ENCODE measurements at regions not wholly inside any gene's neighbourhood (a gene's known extent, or its start where the extent isn't known, plus 50 kb on each side); places are given as distances from the start of the nearest gene placed in this dataset.

DNA sequence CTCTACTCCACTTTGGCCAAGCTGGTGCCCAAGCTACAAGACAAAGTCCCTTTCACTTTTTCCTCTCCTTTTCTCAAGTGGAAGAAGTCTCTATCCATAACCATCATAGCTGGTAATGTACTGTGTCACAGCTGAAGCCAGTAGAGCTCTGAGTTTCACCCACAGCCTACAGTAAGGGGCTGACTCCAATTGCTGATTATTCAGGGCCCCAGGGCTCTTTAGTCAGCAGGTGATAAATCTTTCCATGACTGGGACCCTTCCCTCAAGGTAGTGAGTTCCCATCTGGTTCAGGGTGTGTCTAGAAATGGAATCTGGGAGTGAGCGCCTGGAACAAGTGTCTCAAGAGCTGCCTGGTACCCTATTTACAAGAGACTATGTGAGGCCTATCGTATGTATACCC, 436.0 kb upstream of the CA10 start:
- no peak for DNase-seq (ENCODE audit: low read depth)

GRCh38 chr17:52546990-52547389, 388.5 kb upstream of the CA10 start:
- DNase-seq (ENCODE audit: low read depth) = no peak

DNA sequence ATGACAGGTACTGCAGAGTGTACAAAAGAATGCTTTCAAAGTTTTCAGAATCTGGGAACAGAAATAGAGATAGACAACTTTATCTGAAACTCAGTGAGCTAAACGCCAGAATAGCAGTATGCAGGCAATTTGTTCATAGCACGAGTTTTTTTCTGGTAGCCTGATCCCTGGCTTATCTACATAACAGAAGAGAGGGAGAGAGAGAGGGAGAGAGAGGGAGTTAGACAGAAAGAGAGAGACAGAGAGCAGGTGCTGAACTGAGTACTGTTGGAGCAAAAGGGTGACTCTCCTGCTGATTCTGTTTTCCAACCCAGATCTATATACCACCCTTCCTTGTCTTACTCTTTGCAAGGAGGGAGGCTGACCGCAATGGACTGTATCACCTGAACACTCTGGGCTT, 388.0 kb upstream of the CA10 start:
- DNase-seq (ENCODE audit: low read depth) = no peak

GRCh38 chr17:52537421-52537820, 378.9 kb upstream of the CA10 start:
- DNase-seq (ENCODE audit: low read depth) = no peak

DNA sequence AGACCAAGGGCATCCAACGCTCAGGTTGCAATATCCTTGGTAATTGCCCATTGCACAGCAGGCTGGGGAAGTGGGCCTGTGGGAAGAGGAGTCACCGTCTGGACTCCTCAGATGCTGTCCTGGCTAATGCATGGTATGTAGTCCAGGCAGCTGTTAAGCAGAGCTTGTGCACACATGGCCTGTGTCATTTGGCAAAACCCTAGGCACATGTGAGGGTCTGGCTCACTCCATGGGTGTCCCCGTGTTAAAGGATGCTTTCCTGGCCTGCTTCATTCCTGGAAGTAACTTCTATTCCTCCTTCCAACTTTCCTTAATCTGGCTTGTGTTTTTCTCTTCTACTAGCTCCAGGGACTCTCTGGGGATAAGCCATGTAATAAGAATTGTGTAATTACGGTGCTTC, 378.0 kb upstream of the CA10 start:
- no peak for DNase-seq (ENCODE audit: low read depth)

GRCh38 chr17:52532373-52532772, 373.9 kb upstream of the CA10 start:
- no peak for DNase-seq (ENCODE audit: low read depth)

GRCh38 chr17:52524096-52524637, 365.7 kb upstream of the CA10 start:
- no peak for DNase-seq (ENCODE audit: low read depth)

- DNase-seq (ENCODE audit: low read depth) = no peak
These were observed 358.7 kb upstream of the CA10 start for GRCh38 chr17:52517176-52517575.

DNA sequence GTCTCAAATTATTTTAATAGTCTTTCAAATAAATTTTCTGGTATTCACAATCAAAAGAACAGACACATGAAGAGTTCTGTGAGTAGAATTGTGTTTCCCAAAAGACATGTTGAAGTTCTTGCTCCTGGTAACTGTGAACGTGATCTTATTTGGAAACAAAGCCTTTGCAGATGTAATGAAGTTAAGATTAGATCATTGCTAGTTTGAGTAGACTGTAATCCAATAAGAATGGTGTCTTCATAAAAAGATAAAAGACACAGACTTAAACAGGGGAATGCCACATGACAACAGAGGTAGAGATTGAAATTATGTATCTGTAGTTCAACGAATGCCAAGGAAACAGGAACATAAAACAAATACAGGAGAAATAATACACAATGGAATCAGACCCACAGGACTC, 357.4 kb upstream of the CA10 start:
- no peak for DNase-seq (ENCODE audit: low read depth)

- DNase-seq (ENCODE audit: low read depth) = no peak
These were observed 347.1 kb upstream of the CA10 start for GRCh38 chr17:52505601-52506000.

DNA sequence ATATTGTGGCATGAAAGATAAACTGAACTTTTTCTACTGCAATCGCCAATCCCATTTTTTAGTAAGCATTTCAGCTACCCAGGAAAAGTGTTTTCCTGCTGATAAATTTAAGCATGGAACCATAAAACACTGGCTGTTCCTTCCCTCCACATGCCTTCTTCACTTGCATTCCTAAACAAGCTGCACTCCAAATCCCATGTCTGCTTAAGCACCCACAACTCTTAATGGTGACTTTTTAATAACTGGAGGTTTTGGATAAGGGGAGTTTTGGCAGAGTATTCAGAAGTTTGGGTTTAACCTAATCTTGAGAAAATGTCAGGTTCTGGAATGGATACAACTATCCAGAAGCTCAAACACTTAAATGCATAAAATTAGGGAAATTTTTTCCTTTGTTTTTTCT, 345.6 kb upstream of the CA10 start:
- no peak for DNase-seq (ENCODE audit: low read depth)

DNA sequence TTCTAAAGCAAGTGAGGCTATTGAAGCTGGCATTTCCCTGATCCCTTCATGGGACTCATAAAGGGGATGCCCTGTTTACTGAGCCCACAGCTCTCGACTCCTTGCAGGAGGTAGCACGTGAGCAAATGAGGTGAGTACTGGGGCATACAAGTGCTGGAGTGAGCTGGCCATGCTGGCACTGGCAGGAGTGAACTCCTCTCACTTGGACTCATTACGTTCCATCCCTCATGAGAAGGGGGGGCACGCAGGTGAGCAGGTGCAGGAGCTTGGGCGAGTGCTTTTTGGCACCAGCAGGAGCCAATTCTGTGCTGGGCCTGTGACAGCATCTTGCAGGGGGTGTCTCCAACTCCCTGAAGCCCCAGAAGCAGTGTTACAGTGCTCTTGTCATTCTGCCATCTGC, 337.1 kb upstream of the CA10 start:
- no peak for DNase-seq (ENCODE audit: low read depth)

DNA sequence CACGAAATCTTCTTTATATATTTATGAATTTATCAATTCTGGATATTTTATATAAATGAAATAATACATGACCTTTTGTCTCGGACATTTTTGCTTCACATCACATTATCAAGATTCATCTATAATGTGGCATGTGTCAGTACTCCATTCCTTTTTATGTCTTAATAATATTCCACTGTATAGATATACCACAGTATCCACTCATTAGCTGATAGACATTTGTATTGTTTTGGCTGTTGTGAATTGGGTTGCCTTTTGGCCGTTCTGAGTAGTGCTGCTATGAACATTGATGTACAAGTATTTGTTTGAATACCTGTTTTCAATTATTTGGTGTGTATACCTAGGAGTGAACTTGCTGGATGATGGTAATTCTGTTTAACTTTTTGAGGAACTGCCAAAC, 323.8 kb upstream of the CA10 start:
- DNase-seq (ENCODE audit: low read depth) = no peak

- no peak for DNase-seq (ENCODE audit: low read depth)
These were observed 319.5 kb upstream of the CA10 start for GRCh38 chr17:52477824-52478699.

DNA sequence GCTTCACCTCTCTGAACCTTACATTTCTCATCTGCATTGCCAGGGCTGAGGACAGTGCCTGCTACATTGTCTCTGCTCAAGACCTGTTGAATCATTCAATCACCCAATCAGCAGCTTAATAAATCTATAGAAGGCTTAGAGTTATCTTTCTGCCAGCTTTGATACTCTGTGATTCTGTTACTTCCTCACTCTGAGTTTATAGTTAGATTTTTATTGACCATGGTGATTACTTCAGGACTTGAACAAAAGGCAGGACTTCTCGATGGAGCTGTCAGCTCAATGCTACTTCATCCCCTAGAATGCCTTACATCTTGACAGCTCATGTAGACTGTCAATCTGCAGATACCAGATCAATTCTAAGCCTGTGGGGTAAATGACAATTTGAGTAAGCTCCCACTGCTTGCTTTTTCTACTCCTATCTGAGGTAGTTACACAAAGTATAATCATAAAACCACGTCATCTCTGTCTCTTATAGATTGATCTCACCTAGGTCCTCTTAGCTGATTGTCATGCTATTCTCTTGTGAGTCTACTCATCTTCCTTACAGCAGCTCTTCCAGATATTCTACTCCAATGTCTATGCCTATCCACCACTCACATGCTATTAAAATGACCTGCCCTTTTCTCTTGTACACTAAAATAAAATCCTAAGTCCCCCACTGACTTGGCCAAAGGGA, 318.3 kb upstream of the CA10 start:
- DNase-seq (ENCODE audit: low read depth) = no peak

GRCh38 chr17:52470553-52470952, 312.0 kb upstream of the CA10 start:
- DNase-seq (ENCODE audit: low read depth) = no peak

- no peak for DNase-seq (ENCODE audit: low read depth)
These were observed 306.9 kb upstream of the CA10 start for GRCh38 chr17:52465407-52465806.

GRCh38 chr17:52451294-52451861, 292.9 kb upstream of the CA10 start:
- no peak for DNase-seq (ENCODE audit: low read depth)

- no peak for DNase-seq (ENCODE audit: low read depth)
These were observed 283.8 kb upstream of the CA10 start for GRCh38 chr17:52442350-52442749.

- DNase-seq (ENCODE audit: low read depth) = no peak
These were observed 262.1 kb upstream of the CA10 start for GRCh38 chr17:52420555-52421078.

DNA sequence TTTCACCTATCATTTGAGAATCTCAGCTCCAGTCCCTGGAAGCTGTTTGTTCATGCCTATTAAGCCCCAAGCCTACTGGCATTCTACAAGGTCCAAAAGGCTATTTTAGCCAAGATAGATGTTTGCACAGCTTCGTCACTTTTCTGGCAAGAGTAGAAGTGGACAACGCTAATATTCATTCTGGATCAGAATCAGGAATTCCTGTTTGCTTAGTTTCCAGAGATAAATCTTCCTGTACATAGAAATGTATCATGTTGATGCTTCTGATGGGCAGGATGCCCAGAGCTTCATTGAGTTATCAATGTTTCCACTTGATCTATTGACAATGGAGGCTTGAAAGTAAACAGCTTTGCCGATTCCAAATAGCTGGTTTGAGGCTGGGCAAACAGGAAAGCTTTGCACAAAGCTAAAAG, 260.7 kb upstream of the CA10 start:
- no peak for DNase-seq (ENCODE audit: low read depth)

GRCh38 chr17:52410781-52411180, 252.3 kb upstream of the CA10 start:
- no peak for DNase-seq (ENCODE audit: low read depth)

All from LHCN-M2 (cell line).